ENCODE measurements at regions not wholly inside any gene's neighbourhood (a gene's known extent, or its start where the extent isn't known, plus 50 kb on each side); places are given as distances from the start of the nearest gene placed in this dataset.
A peak's percentile ranks its signal among the peaks of the same experiment; 100 is the strongest.

- Histone ChIP-seq H3K4ac (ENCODE audit: low read depth, low read length) (no peak overlapping the region), H3K14ac (ENCODE audit: low read length) (no peak overlapping the region), H3K36me3 (ENCODE audit: control insufficient read depth in 1 of 2, insufficient read depth in 2 of 2, low read length in 2 of 2) (no peaks in the 10 kb centered on the region), H4K12ac (ENCODE audit: low read depth, low read length) (no peak overlapping the region), H3K18ac (ENCODE audit: low read length) (no peak overlapping the region), H2BK12ac (ENCODE audit: low read length) (no peak overlapping the region), H3K9me3 (ENCODE audit: insufficient read depth, low read depth, low read length) (no peaks in the 10 kb centered on the region), H2AFZ (ENCODE audit: insufficient read depth, low read length, poor library complexity) (no peak overlapping the region), H2BK5ac (ENCODE audit: low read depth, low read length, poor library complexity) (no peak overlapping the region), H2AK5ac (ENCODE audit: low read length) (no peak overlapping the region), H4K8ac (ENCODE audit: low read depth, low read length) (no peak overlapping the region), H3K27me3 (ENCODE audit: insufficient read depth, low read length) (no peaks in the 10 kb centered on the region), H3K27ac (ENCODE audit: low read depth, low read length) (no peak overlapping the region), H2BK120ac (ENCODE audit: insufficient read depth, low read length, poor library complexity) (no peak overlapping the region), H3K4me1 (ENCODE audit: control insufficient read depth in 1 of 2, insufficient read depth in 2 of 2, low read length in 2 of 2) (no peaks in the 10 kb centered on the region), H3K23ac (ENCODE audit: low read length) (no peak overlapping the region), H3K9ac (ENCODE audit: low read length) (no peak overlapping the region), H3K4me2 (ENCODE audit: low read length) (no peak overlapping the region), H3K4me3 (ENCODE audit: low read depth, low read length) (no peak overlapping the region), H3K79me2 (ENCODE audit: control insufficient read depth, insufficient read depth, low read length, poor library complexity) (no peaks in the 10 kb centered on the region), H4K91ac (ENCODE audit: low read depth, low read length) (no peak overlapping the region), H3K79me1 (ENCODE audit: low read length) (no peaks in the 10 kb centered on the region)
- no CpG with 5 or more reads among the region's 1 CpG for WGBS (ENCODE audit: extremely low coverage, insufficient coverage, insufficient read length)
- DNase-seq: no peak
Measured at GRCh38 chr2:207300817-207301216, 135.1 kb upstream of the KLF7 start.

DNA sequence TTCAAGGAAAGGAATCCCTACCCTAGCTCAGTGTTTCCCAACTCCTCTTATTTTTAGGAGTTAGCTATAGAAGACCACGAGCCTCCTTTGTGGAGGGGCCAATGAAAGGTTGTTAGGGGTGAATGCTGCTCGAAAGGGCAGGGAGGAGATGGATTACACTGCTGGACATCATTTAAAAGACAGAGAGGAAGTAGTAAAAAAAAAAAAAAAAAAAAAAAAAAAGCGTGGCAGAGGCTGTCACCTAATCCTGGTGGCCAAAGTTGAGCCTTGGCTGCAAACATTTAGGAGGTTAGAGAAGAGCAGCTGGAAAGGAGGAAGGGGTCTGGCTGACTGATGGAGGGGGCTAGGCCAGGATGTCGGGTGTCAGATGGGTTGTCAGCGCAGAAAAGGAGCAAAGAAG is 139.0 kb upstream of the KLF7 start:
- Histone ChIP-seq H3K9me3 (ENCODE audit: insufficient read depth, low read depth, low read length) (no peaks in the 10 kb centered on the region), H2BK12ac (ENCODE audit: low read length) (no peak overlapping the region), H2AFZ (ENCODE audit: insufficient read depth, low read length, poor library complexity) (no peak overlapping the region), H4K12ac (ENCODE audit: low read depth, low read length) (no peak overlapping the region), H4K91ac (ENCODE audit: low read depth, low read length) (no peak overlapping the region), H4K8ac (ENCODE audit: low read depth, low read length) (no peak overlapping the region), H3K36me3 (ENCODE audit: control insufficient read depth in 1 of 2, insufficient read depth in 2 of 2, low read length in 2 of 2) (no peaks in the 10 kb centered on the region), H3K23ac (ENCODE audit: low read length) (no peak overlapping the region), H3K9ac (ENCODE audit: low read length) (no peak overlapping the region), H3K4ac (ENCODE audit: low read depth, low read length) (no peak overlapping the region), H3K4me3 (ENCODE audit: low read depth, low read length) (no peak overlapping the region), H3K27ac (ENCODE audit: low read depth, low read length) (no peak overlapping the region), H3K14ac (ENCODE audit: low read length) (no peak overlapping the region), H2BK120ac (ENCODE audit: insufficient read depth, low read length, poor library complexity) (no peak overlapping the region), H2AK5ac (ENCODE audit: low read length) (no peak overlapping the region), H3K4me2 (ENCODE audit: low read length) (no peak overlapping the region), H3K79me1 (ENCODE audit: low read length) (no peaks in the 10 kb centered on the region), H3K27me3 (ENCODE audit: insufficient read depth, low read length) (no peaks in the 10 kb centered on the region), H2BK5ac (ENCODE audit: low read depth, low read length, poor library complexity) (no peak overlapping the region), H3K79me2 (ENCODE audit: control insufficient read depth, insufficient read depth, low read length, poor library complexity) (no peaks in the 10 kb centered on the region), H3K18ac (ENCODE audit: low read length) (no peak overlapping the region), H3K4me1 (ENCODE audit: control insufficient read depth in 1 of 2, insufficient read depth in 2 of 2, low read length in 2 of 2) (no peaks in the 10 kb centered on the region)
- DNase-seq: no peak
- no CpG with 5 or more reads among the region's 5 CpGs for WGBS (ENCODE audit: extremely low coverage, insufficient coverage, insufficient read length)

GRCh38 chr2:207308519-207309224 is 142.9 kb upstream of the KLF7 start:
- Histone ChIP-seq H3K4me3 (ENCODE audit: low read depth, low read length) (no peak overlapping the region), H3K14ac (ENCODE audit: low read length) (no peak overlapping the region), H2AK5ac (ENCODE audit: low read length) (no peak overlapping the region), H4K12ac (ENCODE audit: low read depth, low read length) (no peak overlapping the region), H3K79me1 (ENCODE audit: low read length) (no peaks in the 10 kb centered on the region), H3K23ac (ENCODE audit: low read length) (peak overlapping the region; percentile 37), H3K36me3 (ENCODE audit: control insufficient read depth in 1 of 2, insufficient read depth in 2 of 2, low read length in 2 of 2) (no peaks in the 10 kb centered on the region), H3K18ac (ENCODE audit: low read length) (no peak overlapping the region), H2BK12ac (ENCODE audit: low read length) (no peak overlapping the region), H3K4ac (ENCODE audit: low read depth, low read length) (no peak overlapping the region), H3K4me2 (ENCODE audit: low read length) (no peak overlapping the region), H3K9ac (ENCODE audit: low read length) (no peak overlapping the region), H2AFZ (ENCODE audit: insufficient read depth, low read length, poor library complexity) (no peak overlapping the region), H2BK5ac (ENCODE audit: low read depth, low read length, poor library complexity) (no peak overlapping the region), H3K9me3 (ENCODE audit: insufficient read depth, low read depth, low read length) (no peaks in the 10 kb centered on the region), H4K91ac (ENCODE audit: low read depth, low read length) (no peak overlapping the region), H3K79me2 (ENCODE audit: control insufficient read depth, insufficient read depth, low read length, poor library complexity) (no peaks in the 10 kb centered on the region), H3K4me1 (ENCODE audit: control insufficient read depth in 1 of 2, insufficient read depth in 2 of 2, low read length in 2 of 2) (peaks cover 0 to 8% of the 10 kb centered on the region in 2 experiments), H3K27ac (ENCODE audit: low read depth, low read length) (no peak overlapping the region), H2BK120ac (ENCODE audit: insufficient read depth, low read length, poor library complexity) (no peak overlapping the region), H4K8ac (ENCODE audit: low read depth, low read length) (no peak overlapping the region), H3K27me3 (ENCODE audit: insufficient read depth, low read length) (no peaks in the 10 kb centered on the region)
- no CpG with 5 or more reads among the region's 3 CpGs for WGBS (ENCODE audit: extremely low coverage, insufficient coverage, insufficient read length)
- DNase-seq: no peak

GRCh38 chr2:207311316-207312005 is 145.7 kb upstream of the KLF7 start:
- Histone ChIP-seq H3K79me1 (ENCODE audit: low read length) (no peaks in the 10 kb centered on the region), H4K91ac (ENCODE audit: low read depth, low read length) (no peak overlapping the region), H2AFZ (ENCODE audit: insufficient read depth, low read length, poor library complexity) (no peak overlapping the region), H2BK12ac (ENCODE audit: low read length) (no peak overlapping the region), H3K9me3 (ENCODE audit: insufficient read depth, low read depth, low read length) (no peaks in the 10 kb centered on the region), H3K4me2 (ENCODE audit: low read length) (no peak overlapping the region), H3K9ac (ENCODE audit: low read length) (no peak overlapping the region), H3K27ac (ENCODE audit: low read depth, low read length) (no peak overlapping the region), H3K18ac (ENCODE audit: low read length) (no peak overlapping the region), H2BK5ac (ENCODE audit: low read depth, low read length, poor library complexity) (no peak overlapping the region), H3K36me3 (ENCODE audit: control insufficient read depth in 1 of 2, insufficient read depth in 2 of 2, low read length in 2 of 2) (no peaks in the 10 kb centered on the region), H3K14ac (ENCODE audit: low read length) (no peak overlapping the region), H2BK120ac (ENCODE audit: insufficient read depth, low read length, poor library complexity) (no peak overlapping the region), H2AK5ac (ENCODE audit: low read length) (no peak overlapping the region), H3K79me2 (ENCODE audit: control insufficient read depth, insufficient read depth, low read length, poor library complexity) (no peaks in the 10 kb centered on the region), H4K12ac (ENCODE audit: low read depth, low read length) (no peak overlapping the region), H3K23ac (ENCODE audit: low read length) (no peak overlapping the region), H3K4me1 (ENCODE audit: control insufficient read depth in 1 of 2, insufficient read depth in 2 of 2, low read length in 2 of 2) (peaks cover 0 to 10% of the 10 kb centered on the region in 2 experiments), H3K4me3 (ENCODE audit: low read depth, low read length) (no peak overlapping the region), H3K27me3 (ENCODE audit: insufficient read depth, low read length) (no peaks in the 10 kb centered on the region), H4K8ac (ENCODE audit: low read depth, low read length) (no peak overlapping the region), H3K4ac (ENCODE audit: low read depth, low read length) (no peak overlapping the region)
- WGBS (ENCODE audit: extremely low coverage, insufficient coverage, insufficient read length): no CpG with 5 or more reads among the region's 4 CpGs
- DNase-seq: peak; percentile 48 to 55

Data from trophoblast cell (in vitro differentiated cells and primary cell).